ENCODE measurements at regions not wholly inside any gene's neighbourhood (a gene's known extent, or its start where the extent isn't known, plus 50 kb on each side); places are given as distances from the start of the nearest gene placed in this dataset.
"Not testable (repeated sequence)": the region's sequence is repeated elsewhere in the genome, so short reads cannot be mapped to it uniquely, and the experiment has no call there.

DNA sequence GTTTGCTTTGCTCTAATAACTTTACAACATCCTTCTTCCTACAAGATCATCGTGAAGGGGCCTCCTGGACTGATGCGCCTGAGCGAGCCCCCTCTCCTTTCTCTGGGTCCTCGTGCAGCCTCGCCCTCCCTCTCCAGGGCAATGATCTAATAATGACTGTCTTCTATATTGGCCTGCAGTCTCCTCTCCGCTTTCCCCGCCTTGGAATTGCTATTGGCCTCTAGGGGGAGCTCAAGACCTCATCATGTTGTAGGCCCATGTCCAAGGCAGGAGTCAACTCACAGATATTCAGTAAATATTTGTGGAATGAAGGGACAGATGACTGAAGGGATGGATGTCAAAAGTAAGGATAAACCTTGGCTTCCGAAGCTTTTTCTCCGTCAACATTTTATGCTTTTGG, 1180.3 kb downstream of the TYW1 start:
- DNase-seq (ENCODE audit: low read depth), result no peak

DNA sequence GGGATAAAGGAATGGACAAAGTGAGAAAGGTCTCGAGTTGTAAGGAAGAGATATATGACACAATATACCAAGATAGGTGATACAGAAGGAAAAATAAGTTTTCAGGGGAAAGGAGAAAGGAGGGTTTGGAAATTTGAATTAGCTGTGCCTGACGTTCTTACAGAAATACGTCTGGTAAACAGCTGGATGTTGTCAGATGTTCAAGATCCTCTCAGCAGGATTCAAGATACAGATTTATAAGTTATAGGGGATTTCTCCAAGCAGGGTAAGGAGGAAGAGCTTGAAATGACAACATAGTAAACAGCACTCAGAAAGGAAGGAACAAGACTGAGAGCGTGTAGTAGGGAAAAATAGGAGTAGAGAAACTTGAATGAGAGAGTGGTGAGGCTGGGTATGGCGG, 1184.1 kb downstream of the TYW1 start:
- no peak for DNase-seq (ENCODE audit: low read depth)

DNA sequence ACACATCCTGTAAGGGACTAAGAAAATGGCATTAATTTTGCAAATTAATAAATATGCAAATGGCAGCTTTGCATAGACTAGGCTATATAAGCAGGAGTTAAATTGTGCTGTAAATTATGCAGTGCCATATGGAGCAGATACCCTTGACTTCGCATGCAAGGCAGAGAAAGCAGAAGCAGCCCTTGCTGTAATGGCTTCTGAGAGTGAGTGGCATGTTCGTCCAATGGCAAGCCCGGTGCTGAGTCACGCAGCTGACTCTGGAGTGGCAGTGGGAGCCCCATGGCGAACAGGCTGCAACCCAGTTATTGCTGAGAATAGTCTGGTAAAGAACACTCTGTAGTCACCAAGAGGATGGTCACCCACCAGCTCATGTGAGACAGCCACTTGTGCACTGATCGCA, 1186.5 kb downstream of the TYW1 start:
- no peak for DNase-seq (ENCODE audit: low read depth)

DNA sequence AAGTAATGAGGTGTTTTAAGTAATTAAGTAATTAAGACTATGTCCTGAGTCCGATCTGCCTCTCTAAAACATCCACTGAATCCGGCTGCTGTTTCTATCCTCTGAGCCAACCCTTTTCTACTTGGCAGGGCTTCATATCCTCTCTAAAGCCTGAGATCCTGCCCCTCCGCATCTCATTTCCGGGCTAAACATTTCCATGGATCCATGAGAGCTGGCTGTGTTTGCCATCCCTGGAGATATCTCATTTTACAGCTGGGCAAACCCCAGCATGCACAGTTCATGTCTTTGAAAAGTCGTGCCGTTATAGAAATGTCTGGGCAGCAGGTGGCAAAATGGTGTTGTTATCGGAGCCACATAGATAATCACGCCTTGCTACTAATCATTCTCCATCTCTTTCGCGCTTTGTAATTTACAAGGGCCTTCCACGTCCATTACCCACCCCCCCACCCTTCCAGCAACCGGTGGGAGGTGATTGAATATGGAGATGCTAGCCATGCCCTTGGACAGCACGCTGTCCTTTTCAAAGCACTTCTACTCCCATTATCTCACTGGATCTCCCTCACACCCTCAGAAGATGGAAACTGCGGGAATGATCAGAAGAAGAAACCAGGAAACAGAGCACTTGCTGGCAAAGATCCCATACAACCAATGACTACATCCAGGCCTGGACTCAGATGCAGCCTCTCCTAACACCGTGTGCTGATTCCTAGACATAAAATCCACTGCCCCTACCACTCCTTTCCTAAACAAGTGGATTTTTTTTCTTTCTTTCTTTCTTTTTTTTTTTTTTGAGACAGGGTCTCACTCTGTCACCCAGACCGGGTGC, 1189.2 kb downstream of the TYW1 start:
- DNase-seq (ENCODE audit: low read depth), result no peak

DNA sequence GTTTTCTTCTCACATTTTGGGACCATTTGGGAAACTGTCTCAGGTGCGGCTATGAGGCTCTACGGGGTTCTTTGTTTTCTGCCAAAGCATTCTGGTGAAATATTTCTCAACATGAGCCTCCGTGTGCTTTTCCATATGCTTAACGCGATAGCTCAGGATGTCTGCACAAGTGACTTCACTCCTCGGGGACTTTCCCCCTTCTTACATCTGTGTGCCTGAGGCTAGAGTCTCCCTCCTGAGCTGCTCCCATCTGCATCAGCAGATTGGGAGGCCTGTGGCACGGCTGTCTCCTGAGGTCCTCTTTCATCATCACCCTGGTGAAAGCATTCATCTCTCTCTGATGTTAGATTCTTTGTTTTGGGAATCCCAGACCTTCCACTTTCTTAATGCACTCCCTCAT, 1190.9 kb downstream of the TYW1 start:
- no peak for DNase-seq (ENCODE audit: low read depth)

DNA sequence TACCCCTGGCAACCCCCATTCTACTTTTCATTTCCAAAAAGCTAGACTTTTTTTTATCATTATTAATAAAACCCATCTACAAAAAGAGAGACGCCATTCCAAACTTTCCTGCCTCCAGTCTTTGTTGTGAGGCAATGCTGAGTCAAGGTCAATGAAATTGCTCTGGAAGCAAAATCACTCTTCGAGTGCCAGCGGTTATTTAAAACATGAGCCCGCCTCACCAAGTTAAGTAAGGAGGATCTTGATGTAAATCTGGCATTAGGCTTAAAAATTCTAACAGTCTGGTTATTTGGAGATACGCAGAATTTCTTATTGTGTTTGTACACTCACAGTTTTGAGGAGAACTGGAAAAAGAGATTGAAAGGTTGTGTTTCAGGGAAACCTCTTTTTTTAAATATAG, 1196.3 kb downstream of the TYW1 start:
- DNase-seq (ENCODE audit: low read depth), result no peak

DNA sequence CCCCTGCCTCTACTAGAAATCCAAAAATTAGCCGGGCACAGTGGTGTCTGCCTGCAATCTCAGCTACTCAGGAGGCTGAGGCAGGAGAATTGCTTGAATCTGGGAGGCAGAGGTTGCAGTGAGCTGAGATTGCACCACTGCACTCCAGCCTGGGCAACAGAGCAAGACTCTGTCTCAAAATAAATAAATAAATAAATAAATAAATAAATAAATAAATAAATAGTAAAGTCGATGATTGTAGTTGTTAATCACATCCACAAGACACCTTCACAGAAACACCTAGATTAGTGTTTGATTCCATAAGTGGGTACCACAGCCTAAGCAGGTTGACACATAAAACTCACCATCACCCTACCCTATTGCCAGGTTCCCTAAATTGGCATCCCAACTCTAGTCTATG, 1199.0 kb downstream of the TYW1 start:
- not testable (repeated sequence) for DNase-seq (ENCODE audit: low read depth)

DNA sequence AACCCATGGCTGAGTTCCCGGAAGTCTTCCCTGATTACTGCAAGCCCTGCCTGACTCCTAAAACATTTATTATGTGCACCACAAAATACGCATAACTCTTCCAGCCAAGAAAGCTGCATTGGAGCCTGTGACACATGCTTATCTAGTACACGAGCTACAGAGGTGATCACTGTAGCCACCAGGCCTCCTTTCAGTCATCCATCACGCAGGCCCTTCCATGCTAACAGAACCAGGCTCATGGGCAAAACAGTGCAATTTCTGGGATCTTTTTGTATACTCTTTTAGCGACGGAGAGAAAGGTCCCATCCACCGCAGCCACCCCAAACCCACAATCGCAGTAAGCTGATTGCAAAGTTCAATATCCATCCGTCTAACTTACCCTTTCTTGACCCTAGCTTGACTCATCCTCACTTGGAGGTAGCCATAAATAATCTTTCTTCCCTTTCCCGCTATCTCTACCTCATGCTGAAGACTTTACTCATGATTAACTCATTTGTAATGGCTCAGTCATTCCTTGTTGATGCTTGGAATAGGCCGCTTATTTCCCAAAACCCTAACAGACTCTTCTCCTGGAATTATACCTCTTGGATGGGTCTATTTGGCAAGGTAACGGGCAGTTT, 1203.5 kb downstream of the TYW1 start:
- DNase-seq (ENCODE audit: low read depth), result no peak

DNA sequence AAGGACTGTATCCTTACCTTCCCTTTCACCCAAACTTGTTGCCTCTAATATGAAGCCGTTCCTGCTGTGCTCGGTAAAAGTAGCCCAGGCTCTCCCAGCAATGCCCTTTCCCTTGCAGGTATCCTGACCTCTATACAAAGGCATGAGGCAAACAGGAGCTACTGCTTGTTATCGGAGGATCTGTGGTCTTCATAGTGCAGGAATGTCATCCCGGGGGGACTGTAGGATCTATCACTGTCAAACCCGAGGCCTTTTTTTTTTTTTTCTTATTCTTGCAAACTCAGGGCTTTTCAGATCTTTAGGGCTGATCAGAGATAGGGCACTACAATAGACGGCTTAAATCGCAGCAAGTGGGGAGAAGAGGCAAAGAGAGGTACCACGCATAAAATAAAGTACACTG, 1206.6 kb downstream of the TYW1 start:
- no peak for DNase-seq (ENCODE audit: low read depth)

DNA sequence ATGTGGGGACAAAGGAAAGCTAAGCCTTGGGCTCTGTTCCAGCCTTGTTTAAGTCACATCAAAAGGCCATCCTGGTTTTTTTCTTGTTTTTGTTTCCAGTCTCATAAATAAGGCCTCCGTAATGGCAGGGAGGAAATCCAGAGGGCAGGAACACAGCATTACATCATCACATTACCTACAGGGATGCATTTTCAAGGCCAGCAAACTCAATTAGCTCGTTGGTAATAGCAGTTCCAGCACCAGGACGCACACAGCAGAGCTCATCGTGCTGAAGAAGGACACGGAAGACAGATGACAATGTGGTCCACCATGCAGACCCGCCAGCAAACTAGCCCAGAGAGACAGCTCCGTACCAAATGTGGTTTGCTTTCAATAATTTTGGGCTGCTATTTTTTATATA, 1209.2 kb downstream of the TYW1 start:
- no peak for DNase-seq (ENCODE audit: low read depth)

DNA sequence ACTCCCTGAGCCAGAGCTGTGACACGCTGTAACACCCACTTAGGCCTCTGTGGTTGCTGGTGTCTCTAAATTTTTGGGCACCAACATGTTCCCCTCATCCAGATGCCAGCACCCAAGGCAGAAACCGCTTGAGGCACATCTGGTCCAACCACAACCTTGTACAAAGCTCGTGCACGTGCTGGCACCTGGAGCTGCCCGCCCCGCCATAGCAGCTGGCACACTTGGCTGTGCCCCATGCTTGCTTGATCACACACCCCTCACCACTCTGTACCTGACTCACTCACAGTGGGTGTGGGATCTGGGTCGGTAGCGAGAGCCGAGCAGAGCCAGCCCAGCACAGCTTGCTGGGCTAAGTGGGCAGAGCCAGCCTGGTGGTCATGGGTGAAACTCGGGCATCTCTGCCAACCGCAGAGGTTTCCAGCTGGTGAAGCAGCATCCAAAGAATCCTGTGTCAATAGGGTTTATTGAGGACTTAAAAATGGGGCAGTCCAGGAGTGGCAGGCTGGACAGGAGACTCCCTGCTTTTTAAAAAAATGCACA, 1210.4 kb downstream of the TYW1 start:
- DNase-seq (ENCODE audit: low read depth), result no peak

DNA sequence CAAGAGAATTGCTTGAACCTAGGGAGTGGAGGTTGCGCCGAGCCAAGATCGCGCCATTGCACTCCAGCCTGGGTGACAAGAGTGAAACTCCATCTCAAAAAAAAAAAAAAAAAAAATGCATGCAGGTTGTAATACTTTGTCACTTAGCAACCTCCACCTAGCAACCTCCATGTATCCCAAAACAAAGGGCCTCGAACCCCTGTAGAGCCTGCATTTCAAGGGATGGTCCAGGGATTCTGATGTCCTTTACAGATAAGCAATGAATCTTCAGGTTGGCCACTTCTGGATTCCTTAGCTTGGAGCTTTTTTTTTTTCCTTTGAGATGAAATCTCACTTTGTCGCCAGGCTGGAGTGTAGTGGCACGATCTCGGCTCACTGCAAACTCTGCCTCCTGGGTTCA, 1211.0 kb downstream of the TYW1 start:
- no peak for DNase-seq (ENCODE audit: low read depth)

DNA sequence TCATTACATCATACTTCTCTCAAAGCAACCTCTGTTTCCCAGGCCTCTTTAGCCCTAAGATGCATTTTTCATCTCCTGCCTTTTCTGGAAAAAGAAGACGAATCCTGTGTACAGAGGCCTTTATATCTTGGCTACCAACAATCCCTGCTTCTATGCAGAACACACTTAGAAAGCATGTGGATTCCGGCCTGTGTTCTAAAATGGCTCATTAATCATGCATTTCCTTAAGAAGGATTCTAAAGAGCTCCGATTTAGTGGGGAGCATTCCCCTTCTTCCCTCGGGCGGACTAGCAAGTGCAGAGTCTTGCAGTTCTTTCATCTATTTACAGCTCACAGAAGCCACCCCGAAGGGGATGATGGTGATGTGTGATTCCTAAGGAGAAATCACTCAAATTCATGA, 1212.9 kb downstream of the TYW1 start:
- DNase-seq (ENCODE audit: low read depth), result no peak

DNA sequence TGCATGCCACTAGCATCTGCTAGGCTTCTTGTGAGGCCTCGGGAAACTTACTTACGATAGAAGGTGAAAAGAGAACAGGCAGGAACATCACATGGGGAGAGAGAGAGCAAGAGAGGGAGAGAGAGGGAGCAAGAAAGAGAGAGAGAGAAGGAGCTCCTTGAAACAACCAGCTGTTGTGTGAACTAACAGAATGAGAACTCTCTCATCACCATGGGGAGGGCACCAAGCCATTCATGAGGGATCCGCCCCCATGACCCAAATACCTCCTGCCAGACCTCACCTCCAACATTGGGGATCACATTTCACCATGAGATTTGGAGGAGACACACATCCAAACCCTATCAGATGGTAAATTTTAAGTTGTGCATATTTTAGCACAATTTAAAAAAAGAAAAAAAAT, 1217.2 kb downstream of the TYW1 start:
- no peak for DNase-seq (ENCODE audit: low read depth)

DNA sequence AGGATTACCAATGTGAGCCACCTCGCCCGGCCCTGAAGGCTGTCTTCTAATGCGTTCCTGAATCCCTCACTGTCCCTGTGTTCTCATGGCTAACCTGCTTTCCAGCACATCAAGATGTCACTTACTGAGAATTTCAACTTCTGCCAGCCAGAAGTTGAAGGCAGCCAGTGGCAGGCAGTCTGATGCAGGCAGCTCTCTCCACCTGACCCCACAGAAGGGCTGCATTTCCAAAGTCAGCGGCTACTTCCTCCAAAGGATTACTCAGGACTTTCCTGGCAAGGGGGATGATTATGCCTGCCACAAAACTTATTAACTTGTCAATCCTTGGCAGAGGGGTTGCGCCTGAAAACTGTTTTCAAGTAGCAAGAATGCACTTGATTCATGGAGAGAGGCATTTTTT, 1219.4 kb downstream of the TYW1 start:
- no peak for DNase-seq (ENCODE audit: low read depth)

DNA sequence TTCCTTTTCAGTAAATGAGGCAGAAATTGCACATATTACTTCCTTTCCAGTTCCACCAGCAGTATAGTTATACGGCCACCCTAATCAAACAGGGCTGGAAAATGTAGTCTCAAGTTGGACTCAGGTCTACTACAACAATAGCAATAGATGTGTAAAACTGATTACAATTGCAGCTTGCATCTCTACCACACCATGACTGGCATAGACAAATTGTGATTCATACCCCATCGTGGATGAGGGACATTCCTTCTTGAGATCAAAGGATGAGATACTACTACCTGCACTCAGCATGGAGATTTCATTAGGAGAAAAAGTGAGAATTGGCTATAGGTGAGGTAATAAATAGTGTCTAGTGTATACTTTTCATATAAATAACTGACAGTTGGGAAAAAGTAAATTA, 1220.8 kb downstream of the TYW1 start:
- no peak for DNase-seq (ENCODE audit: low read depth)

DNA sequence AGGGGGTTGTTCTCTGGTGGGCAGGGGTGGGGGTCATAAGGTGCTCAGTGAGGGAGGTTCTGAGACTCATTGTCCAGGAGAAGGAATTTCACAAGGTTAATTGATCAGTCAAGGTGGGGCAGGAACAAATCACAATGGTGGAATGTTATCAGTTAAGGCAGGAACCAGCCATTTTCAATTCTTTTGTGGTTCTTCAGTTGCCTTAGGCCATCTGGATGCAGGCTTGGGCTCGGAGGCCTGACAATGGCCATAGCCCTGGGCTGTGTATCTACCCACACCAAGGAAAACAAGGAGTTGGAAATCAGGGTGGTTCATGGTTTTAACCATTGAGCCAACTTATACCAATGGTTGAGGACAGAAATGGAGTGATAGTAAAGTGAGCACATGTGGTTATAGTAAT, 1221.8 kb downstream of the TYW1 start:
- DNase-seq (ENCODE audit: low read depth), result no peak

DNA sequence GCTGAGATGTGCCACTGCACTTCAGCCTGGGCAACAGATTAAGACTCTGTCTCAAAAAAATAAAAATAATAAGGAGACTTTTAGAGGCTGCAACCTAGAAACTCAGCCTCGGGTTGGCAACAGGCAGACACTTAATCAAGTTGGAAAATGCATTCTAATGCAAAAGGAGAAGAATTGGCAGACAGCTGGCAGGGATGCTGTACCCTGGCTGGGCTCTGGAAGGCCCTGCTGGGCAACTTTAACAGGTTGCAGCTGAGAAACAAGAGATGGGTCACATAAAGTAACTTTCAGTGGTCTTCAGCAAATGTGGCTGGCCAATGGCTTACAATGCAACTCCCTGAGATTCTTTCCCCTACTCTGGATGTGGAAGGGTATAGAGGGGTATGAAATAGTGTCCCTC, 1225.7 kb downstream of the TYW1 start:
- no peak for DNase-seq (ENCODE audit: low read depth)

DNA sequence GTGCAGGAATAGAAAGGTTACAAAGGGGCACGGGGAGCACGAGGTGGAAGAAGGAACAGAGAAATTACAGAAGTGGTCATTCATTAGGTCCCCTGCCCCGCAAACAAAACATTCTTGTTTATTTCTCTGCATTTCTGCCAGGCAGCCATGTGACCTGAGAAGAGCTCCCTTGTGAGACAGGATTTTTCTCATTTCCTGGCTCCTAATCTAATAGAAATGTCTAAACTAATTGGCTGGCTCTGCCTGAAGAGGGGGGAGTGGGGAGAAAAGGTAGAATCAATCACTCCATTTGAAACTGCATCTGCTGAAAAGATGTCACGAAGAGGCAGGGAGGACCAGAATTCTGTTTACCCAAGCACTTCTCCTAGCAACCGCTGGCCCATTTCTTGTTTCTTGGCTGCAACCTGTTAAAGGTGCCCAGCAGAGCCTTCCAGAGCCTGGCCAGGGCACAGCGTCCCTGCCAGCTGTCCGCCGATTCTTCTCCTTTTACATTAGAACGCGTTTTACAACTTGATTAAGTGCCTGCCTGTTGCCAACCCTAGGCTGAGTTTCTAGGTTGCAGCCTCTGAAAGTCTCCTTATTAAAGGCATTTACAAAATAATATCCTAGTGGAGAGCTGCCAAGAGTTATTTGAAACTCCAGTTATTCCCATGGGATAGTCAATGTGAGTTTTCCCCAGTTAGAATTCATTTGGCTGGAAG, 1227.6 kb downstream of the TYW1 start:
- DNase-seq (ENCODE audit: low read depth), result no peak

DNA sequence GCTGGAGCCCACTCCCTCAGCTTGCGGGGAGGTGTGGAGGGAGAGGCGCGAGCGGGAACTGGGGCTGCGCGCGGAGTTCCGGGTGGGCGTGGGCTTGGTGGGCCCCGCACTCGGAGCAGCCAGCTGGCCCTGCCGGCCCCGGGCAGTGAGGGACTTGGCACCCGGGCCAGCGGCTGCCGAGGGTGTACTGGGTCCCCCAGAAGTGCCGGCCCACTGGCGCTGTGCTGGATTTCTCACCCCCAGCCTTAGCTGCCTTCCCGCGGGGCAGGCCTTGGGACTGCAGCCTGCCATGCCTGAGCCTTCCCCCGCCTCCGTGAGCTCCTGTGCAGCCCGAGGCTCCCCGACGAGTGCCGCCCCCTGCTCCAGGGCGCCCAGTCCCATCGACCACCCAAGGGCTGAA, 1234.4 kb downstream of the TYW1 start:
- DNase-seq (ENCODE audit: low read depth), result not testable (repeated sequence)

DNA sequence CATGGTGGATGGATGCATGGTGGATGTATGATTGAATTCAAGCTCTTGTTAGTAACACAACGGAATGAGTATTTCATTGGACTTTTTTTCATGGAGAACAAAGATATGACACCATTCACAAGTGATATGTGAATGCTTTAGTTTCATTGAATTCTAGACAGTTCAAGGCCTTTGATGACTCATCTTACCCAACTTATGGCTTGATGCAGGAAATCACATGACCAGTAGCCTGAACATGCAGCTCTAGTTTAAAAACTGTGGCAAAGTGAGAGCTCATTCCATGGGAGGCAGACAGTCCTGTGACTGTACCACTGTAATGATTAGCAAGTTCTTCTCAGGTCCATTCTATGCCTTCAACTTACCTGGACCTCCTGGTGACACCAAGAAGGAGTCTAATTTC, 1239.3 kb downstream of the TYW1 start:
- DNase-seq (ENCODE audit: low read depth), result no peak

DNA sequence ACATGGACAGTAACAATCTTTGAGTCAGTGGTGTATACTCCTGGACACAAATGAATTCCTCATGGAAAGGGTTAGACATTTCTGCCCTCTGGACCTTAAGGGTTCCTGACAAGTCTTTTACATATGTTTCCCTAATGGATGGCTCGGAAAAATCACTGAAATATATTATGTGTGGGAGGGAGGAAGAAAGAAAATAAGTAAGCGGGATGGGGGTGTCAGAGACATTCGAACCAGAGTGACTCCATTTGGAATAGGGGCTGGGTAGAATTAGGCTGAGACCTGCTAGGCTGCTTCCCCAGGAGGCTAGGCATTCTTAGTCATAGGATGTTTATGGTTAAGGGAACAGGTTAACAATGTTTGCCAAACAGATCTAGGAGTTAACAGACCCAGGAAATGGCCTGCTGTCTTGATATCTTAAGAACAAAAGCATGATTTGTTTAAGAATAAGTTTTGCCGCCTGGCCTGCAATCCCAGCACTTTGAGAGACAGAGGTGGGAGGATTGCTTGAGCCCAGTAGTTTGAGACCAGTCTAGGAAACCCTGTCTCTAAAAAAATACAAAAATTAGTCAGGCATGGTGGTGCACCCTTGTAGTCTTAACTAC, 1241.7 kb downstream of the TYW1 start:
- DNase-seq (ENCODE audit: low read depth), result no peak

DNA sequence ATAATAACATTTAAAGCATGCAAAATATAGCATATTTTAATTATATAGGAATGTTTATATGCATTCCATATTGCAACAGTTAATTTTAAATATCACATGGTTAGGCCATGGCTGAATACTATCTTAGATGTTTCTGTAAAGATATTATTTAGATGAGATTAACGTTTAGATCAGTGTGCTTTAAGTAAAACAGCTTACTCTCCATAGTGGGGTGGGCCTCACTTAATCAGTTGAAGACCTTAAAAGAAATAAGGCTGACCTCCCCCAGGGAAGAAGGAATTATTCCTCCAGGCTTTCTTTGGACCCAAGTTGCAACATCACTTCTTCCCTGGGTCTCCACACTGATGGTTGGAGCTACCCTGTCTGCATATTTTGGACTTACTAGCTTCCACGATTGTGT, 1246.5 kb downstream of the TYW1 start:
- DNase-seq (ENCODE audit: low read depth), result no peak

Measured in fibroblast of gingiva (primary cell).